ENCODE measurements at regions not wholly inside any gene's neighbourhood (a gene's known extent, or its start where the extent isn't known, plus 50 kb on each side); places are given as distances from the start of the nearest gene placed in this dataset.

DNA sequence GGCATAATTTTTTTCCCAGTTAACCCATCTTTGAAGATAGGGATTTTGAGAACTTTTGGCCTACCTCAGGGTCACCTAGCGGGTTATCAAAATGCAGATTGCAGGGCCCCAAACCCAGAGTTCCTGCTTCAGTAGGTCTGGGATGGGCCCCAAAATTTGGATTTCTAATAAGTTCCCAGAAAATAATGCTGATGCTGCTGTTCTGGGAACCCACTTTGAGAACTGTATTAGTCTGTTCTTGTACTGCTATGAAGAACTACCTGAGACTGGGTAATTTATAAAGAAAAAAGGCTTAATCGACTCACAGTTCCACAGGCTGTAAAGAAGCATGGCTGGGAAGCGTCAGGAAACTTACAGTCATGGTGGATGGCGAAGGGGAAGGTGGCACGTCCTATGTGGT lies 182.2 kb upstream of the DMRT1 start:
- TF ChIP-seq POLR2AphosphoS5 (IDR thresholded peaks at IDR 0.05; ENCODE audit: insufficient read depth, low read depth, low read length) (no peak), POLR2A (IDR thresholded peaks at IDR 0.05; ENCODE audit: low read depth, low read length) (no peak)

All from endothelial cell of umbilical vein (primary cell).